ENCODE measurements at regions not wholly inside any gene's neighbourhood (a gene's known extent, or its start where the extent isn't known, plus 50 kb on each side); places are given as distances from the start of the nearest gene placed in this dataset.

DNA sequence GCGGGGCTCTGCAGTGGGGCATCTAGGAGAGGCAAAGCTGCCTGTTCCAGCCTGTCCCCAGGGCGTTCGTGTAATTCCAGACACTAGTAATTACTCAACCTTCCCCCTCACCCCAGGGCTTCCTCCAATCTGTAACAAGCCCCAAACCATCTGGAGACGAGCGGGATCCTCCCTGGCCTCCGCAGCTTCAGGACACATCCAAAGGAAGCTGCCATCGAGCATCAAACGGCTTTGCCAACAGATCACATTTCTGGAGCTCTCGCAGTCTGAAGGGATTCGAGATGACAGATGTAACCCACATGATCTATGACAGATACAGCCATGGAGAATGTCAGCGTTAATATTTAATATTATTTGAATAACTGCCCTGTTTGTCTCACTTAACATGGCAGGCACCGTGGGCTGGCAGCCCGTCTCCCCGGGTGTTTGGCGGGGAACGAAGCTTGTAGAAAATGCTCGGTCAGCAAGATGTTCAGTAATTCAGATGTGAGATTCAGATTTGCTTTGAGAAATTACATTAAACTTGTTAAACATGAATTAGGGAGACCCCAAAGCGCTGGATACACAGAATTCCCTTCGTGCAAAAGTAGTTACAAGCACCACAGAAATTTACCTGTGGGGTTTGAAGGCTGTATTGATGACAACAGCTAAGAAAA is 108.5 kb upstream of the C7orf33 start:
- 90% methylated on average over 3 of the region's 19 CpGs for WGBS (ENCODE audit: insufficient coverage)
- H3K4me1 ChIP-seq (ENCODE audit: control insufficient read depth in 1 of 2, insufficient read depth in 2 of 2, low read length in 2 of 2): no peaks in the 10 kb centered on the region
- H3K79me2 ChIP-seq (ENCODE audit: insufficient read depth, low read length): no peaks in the 10 kb centered on the region
- no peak overlapping the region for H3K4me2 ChIP-seq (replicated peaks; ENCODE audit: extremely low read depth, low read length, poor library complexity, severe bottlenecking)
- H3K4me3 ChIP-seq (replicated peaks in 1 of 3; ENCODE audit: low read depth in 2 of 3, low read length in 3 of 3): no peak overlapping the region
- no peaks in the 10 kb centered on the region for H3K27me3 ChIP-seq (ENCODE audit: control insufficient read depth in 2 of 2, insufficient read depth in 2 of 2, low read length in 2 of 2)
- no peak for DNase-seq
- no peak overlapping the region for H2AFZ ChIP-seq (ENCODE audit: insufficient read depth, low read depth, low read length, poor library complexity, severe bottlenecking)
- no peaks in the 10 kb centered on the region for H3K36me3 Mint-ChIP-seq
- H3K9me3 ChIP-seq (replicated peaks in 1 of 2; ENCODE audit: control insufficient read depth in 1 of 2, insufficient read depth in 1 of 2, low read length in 2 of 2): no peaks in the 10 kb centered on the region
- H3K9me3 Mint-ChIP-seq: peaks cover 0 to 2% (median 0%) of the 10 kb centered on the region in 7 donors
- peaks cover 0 to 5% (median 5%) of the 10 kb centered on the region in 3 donors for H3K27me3 Mint-ChIP-seq (ENCODE audit: low read depth in 3 of 3)
- no peak overlapping the region for H3K4me3 Mint-ChIP-seq
- intact Hi-C loops (cut with micrococcal nuclease): no loop called here
- H3K4me1 Mint-ChIP-seq: no peaks in the 10 kb centered on the region
- H4K20me1 ChIP-seq (ENCODE audit: insufficient read depth, low read length): no peaks in the 10 kb centered on the region
- H3K9ac ChIP-seq (ENCODE audit: insufficient read depth, low read length, poor library complexity, severe bottlenecking): no peak overlapping the region
- H3K27ac Mint-ChIP-seq: no peak overlapping the region
- H3K27ac ChIP-seq (ENCODE audit: low read depth in 1 of 2, low read length in 2 of 2): no peak overlapping the region
- TF ChIP-seq, protein P1, sequence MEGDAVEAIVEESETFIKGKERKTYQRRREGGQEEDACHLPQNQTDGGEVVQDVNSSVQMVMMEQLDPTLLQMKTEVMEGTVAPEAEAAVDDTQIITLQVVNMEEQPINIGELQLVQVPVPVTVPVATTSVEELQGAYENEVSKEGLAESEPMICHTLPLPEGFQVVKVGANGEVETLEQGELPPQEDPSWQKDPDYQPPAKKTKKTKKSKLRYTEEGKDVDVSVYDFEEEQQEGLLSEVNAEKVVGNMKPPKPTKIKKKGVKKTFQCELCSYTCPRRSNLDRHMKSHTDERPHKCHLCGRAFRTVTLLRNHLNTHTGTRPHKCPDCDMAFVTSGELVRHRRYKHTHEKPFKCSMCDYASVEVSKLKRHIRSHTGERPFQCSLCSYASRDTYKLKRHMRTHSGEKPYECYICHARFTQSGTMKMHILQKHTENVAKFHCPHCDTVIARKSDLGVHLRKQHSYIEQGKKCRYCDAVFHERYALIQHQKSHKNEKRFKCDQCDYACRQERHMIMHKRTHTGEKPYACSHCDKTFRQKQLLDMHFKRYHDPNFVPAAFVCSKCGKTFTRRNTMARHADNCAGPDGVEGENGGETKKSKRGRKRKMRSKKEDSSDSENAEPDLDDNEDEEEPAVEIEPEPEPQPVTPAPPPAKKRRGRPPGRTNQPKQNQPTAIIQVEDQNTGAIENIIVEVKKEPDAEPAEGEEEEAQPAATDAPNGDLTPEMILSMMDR (IDR thresholded peaks at IDR 0.05): no peak
- no peaks in the 10 kb centered on the region for H3K36me3 ChIP-seq (replicated peaks in 1 of 2; ENCODE audit: control insufficient read depth in 1 of 2, insufficient read depth in 2 of 2, low read length in 2 of 2)

DNA sequence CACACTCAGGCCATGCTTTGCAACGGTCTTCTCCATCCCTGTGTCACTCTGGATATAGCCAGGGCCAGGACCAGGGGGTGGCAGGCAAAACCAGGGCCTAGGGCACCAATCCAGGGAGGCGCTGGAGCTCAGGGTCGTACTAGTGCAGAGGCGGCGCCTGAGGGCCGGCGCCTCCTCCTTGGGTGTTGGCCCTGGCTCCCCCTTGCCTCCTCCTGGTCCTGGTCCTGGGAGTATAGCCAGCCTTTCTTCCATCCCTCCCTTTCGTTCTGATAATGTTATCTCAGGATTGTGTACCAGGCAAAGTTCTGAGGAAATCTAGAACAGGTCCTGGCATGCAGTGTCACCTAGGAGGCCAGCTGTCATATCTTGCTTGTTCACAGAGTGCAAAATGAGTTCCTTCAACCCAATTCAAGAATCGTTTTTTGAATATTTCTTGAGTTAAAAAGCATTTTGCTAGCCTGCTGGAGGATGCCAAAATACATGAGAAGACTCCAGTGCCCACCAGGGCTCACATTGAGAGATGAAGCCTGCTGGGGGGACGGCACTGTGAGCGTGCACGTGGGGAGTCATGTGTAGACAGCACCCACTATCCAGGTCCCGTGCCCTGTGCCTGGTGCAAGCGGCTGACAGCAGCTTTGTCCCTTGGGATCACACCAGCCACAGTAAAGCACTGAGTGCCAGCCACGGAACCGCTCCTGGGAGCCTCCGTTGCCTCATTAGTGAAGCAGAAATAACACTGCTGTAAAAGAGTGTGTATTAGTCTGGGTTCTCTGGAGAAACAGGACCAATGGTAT is 106.9 kb upstream of the C7orf33 start:
- no peak overlapping the region for H3K4me2 ChIP-seq (replicated peaks; ENCODE audit: extremely low read depth, low read length, poor library complexity, severe bottlenecking)
- no peak overlapping the region for H3K27ac ChIP-seq (ENCODE audit: low read depth in 1 of 2, low read length in 2 of 2)
- WGBS (ENCODE audit: insufficient coverage): 94% methylated on average over 15 of the region's 17 CpGs
- no peak overlapping the region for H3K4me3 ChIP-seq (replicated peaks in 1 of 3; ENCODE audit: low read depth in 2 of 3, low read length in 3 of 3)
- H4K20me1 ChIP-seq (ENCODE audit: insufficient read depth, low read length): no peaks in the 10 kb centered on the region
- no peaks in the 10 kb centered on the region for H3K79me2 ChIP-seq (ENCODE audit: insufficient read depth, low read length)
- no peak overlapping the region for H3K9ac ChIP-seq (ENCODE audit: insufficient read depth, low read length, poor library complexity, severe bottlenecking)
- Mint-ChIP-seq H3K36me3 (no peaks in the 10 kb centered on the region), H3K4me3 (no peak overlapping the region), H3K27ac (no peak overlapping the region), H3K4me1 (no peaks in the 10 kb centered on the region), H3K9me3 (peaks cover 0 to 2% (median 0%) of the 10 kb centered on the region in 7 donors), H3K27me3 (ENCODE audit: low read depth in 3 of 3) (peaks cover 0 to 5% (median 4%) of the 10 kb centered on the region in 3 donors)
- TF ChIP-seq, protein P1 (IDR thresholded peaks at IDR 0.05): no peak
- intact Hi-C loops (cut with micrococcal nuclease): no loop called here
- DNase-seq: no peak
- H2AFZ ChIP-seq (ENCODE audit: insufficient read depth, low read depth, low read length, poor library complexity, severe bottlenecking): no peak overlapping the region
- H3K4me1 ChIP-seq (ENCODE audit: control insufficient read depth in 1 of 2, insufficient read depth in 2 of 2, low read length in 2 of 2): no peaks in the 10 kb centered on the region
- no peaks in the 10 kb centered on the region for H3K27me3 ChIP-seq (ENCODE audit: control insufficient read depth in 2 of 2, insufficient read depth in 2 of 2, low read length in 2 of 2)
- H3K36me3 ChIP-seq (replicated peaks in 1 of 2; ENCODE audit: control insufficient read depth in 1 of 2, insufficient read depth in 2 of 2, low read length in 2 of 2): no peaks in the 10 kb centered on the region
- no peaks in the 10 kb centered on the region for H3K9me3 ChIP-seq (replicated peaks in 1 of 2; ENCODE audit: control insufficient read depth in 1 of 2, insufficient read depth in 1 of 2, low read length in 2 of 2)

All from CD14-positive monocyte (primary cell).